PC-3 (cell line): ENCODE measurements at regions not wholly inside any gene's neighbourhood (a gene's known extent, or its start where the extent isn't known, plus 50 kb on each side); places are given as distances from the start of the nearest gene placed in this dataset.

ENCODE experiments used
- EZH2 ChIP-seq: fragments of 300-600 bp; sonication (generic); IDR thresholded peaks from one replicate; pipeline ENCODE4 v1.6.1; 2017; ENCODE audit warnings: antibody characterized with exemption, mild to moderate bottlenecking, low read length; ENCODE audit not compliant: unreplicated experiment
- TF ChIP-seq, protein P1 (sequence below): fragments of 300-600 bp; sonication (generic); conservative IDR thresholded peaks from 2 replicates; pipeline ENCODE4 v1.5.1; 2017; ENCODE audit warnings: antibody characterized with exemption, low read depth, mild to moderate bottlenecking, low read length

GRCh38 chr11:8765294-8765693 is 82.7 kb downstream of the RPL27A start:
- TF ChIP-seq, protein P1, sequence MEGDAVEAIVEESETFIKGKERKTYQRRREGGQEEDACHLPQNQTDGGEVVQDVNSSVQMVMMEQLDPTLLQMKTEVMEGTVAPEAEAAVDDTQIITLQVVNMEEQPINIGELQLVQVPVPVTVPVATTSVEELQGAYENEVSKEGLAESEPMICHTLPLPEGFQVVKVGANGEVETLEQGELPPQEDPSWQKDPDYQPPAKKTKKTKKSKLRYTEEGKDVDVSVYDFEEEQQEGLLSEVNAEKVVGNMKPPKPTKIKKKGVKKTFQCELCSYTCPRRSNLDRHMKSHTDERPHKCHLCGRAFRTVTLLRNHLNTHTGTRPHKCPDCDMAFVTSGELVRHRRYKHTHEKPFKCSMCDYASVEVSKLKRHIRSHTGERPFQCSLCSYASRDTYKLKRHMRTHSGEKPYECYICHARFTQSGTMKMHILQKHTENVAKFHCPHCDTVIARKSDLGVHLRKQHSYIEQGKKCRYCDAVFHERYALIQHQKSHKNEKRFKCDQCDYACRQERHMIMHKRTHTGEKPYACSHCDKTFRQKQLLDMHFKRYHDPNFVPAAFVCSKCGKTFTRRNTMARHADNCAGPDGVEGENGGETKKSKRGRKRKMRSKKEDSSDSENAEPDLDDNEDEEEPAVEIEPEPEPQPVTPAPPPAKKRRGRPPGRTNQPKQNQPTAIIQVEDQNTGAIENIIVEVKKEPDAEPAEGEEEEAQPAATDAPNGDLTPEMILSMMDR, result no peak
- TF ChIP-seq EZH2, result no peak
